ENCODE measurements at regions not wholly inside any gene's neighbourhood (a gene's known extent, or its start where the extent isn't known, plus 50 kb on each side); places are given as distances from the start of the nearest gene placed in this dataset.

- TF ChIP-seq PATZ1 (CRISPR knock-in tag; IDR thresholded peaks at IDR 0.05; ENCODE audit: borderline replicate concordance) (no peak), ZFP3 (CRISPR knock-in tag; IDR thresholded peaks at IDR 0.05) (no peak), ZNF8 (CRISPR knock-in tag; IDR thresholded peaks at IDR 0.05) (no peak), BACH2 (CRISPR knock-in tag; IDR thresholded peaks at IDR 0.05; ENCODE audit: borderline replicate concordance) (no peak), POU6F1 (CRISPR knock-in tag; IDR thresholded peaks at IDR 0.05; ENCODE audit: borderline replicate concordance, low read depth) (no peak), TCF4 (CRISPR knock-in tag; IDR thresholded peaks at IDR 0.05; ENCODE audit: borderline replicate concordance) (no peak)
Observed at GRCh38 chr21:15174923-15175322, 110.1 kb upstream of the NRIP1 start (continued).

GRCh38 chr21:15182731-15183130 lies 117.9 kb upstream of the NRIP1 start:
- ATAC-seq = no peak
- TF ChIP-seq TCF4 (CRISPR knock-in tag; IDR thresholded peaks at IDR 0.05; ENCODE audit: borderline replicate concordance) (no peak), ZFP30 (CRISPR knock-in tag; IDR thresholded peaks at IDR 0.05) (no peak), PPARA (CRISPR knock-in tag; IDR thresholded peaks at IDR 0.05; ENCODE audit: borderline replicate concordance) (no peak), ZNF8 (CRISPR knock-in tag; IDR thresholded peaks at IDR 0.05) (no peak), ZNF70 (CRISPR knock-in tag; IDR thresholded peaks at IDR 0.05) (no peak), ISL1 (CRISPR knock-in tag; IDR thresholded peaks at IDR 0.05) (no peak), PATZ1 (CRISPR knock-in tag; IDR thresholded peaks at IDR 0.05; ENCODE audit: borderline replicate concordance) (no peak), ARNTL (CRISPR knock-in tag; IDR thresholded peaks at IDR 0.05; ENCODE audit: borderline replicate concordance, low read depth) (no peak)

GRCh38 chr21:15183813-15184257 lies 119.0 kb upstream of the NRIP1 start:
- no peak for ATAC-seq
- no peak for TF ChIP-seq ZNF8 (CRISPR knock-in tag; IDR thresholded peaks at IDR 0.05)
- TF ChIP-seq POU6F1 (CRISPR knock-in tag; IDR thresholded peaks at IDR 0.05; ENCODE audit: borderline replicate concordance, low read depth) = no peak
- no peak for TF ChIP-seq ESRRG (CRISPR knock-in tag; IDR thresholded peaks at IDR 0.05)
- no peak for TF ChIP-seq ZNF70 (CRISPR knock-in tag; IDR thresholded peaks at IDR 0.05)
- TF ChIP-seq CSRNP3 (CRISPR knock-in tag; IDR thresholded peaks at IDR 0.05) = no peak
- no peak for TF ChIP-seq GLIS3 (CRISPR knock-in tag; IDR thresholded peaks at IDR 0.05)
- TF ChIP-seq CSDC2 (CRISPR knock-in tag; IDR thresholded peaks at IDR 0.05) = no peak
- TF ChIP-seq BACH2 (CRISPR knock-in tag; IDR thresholded peaks at IDR 0.05; ENCODE audit: borderline replicate concordance) = no peak
- TF ChIP-seq PATZ1 (CRISPR knock-in tag; IDR thresholded peaks at IDR 0.05; ENCODE audit: borderline replicate concordance) = no peak
- no peak for TF ChIP-seq TOX (CRISPR knock-in tag; IDR thresholded peaks at IDR 0.05; ENCODE audit: borderline replicate concordance)
- TF ChIP-seq TSHZ2 (CRISPR knock-in tag; IDR thresholded peaks at IDR 0.05) = no peak
- no peak for TF ChIP-seq RARB (CRISPR knock-in tag; IDR thresholded peaks at IDR 0.05)
- TF ChIP-seq ZC3H10 (CRISPR knock-in tag; IDR thresholded peaks at IDR 0.05) = no peak
- no peak for TF ChIP-seq ZFP3 (CRISPR knock-in tag; IDR thresholded peaks at IDR 0.05)
- no peak for TF ChIP-seq TCF4 (CRISPR knock-in tag; IDR thresholded peaks at IDR 0.05; ENCODE audit: borderline replicate concordance)
- TF ChIP-seq CREB5 (CRISPR knock-in tag; IDR thresholded peaks at IDR 0.05; ENCODE audit: low read depth) = no peak
- no peak for TF ChIP-seq SNAI2 (CRISPR knock-in tag; IDR thresholded peaks at IDR 0.05)
- no peak for TF ChIP-seq ARNTL (CRISPR knock-in tag; IDR thresholded peaks at IDR 0.05; ENCODE audit: borderline replicate concordance, low read depth)
- TF ChIP-seq ISL1 (CRISPR knock-in tag; IDR thresholded peaks at IDR 0.05) = no peak
- TF ChIP-seq ZFP30 (CRISPR knock-in tag; IDR thresholded peaks at IDR 0.05) = no peak

Measured in SK-N-SH treated with all-trans-retinoic acid at 6 μM for 48 hours (cell line).